Hypothalamus (tissue), 51 donors: ENCODE measurements at regions not wholly inside any gene's neighbourhood (a gene's known extent, or its start where the extent isn't known, plus 50 kb on each side); places are given as distances from the start of the nearest gene placed in this dataset.
"Not testable (repeated sequence)": the region's sequence is repeated elsewhere in the genome, so short reads cannot be mapped to it uniquely, and the experiment has no call there.

Experiments used
- DNase-seq, 51 donors: peaks; one replicate each; lab custom pipeline; 2025; lab: John Stamatoyannopoulos, UW

- DNase-seq: no peak
These were observed 100.4 kb upstream of the USP24 start for GRCh38 chr1:55315552-55315951.

DNA sequence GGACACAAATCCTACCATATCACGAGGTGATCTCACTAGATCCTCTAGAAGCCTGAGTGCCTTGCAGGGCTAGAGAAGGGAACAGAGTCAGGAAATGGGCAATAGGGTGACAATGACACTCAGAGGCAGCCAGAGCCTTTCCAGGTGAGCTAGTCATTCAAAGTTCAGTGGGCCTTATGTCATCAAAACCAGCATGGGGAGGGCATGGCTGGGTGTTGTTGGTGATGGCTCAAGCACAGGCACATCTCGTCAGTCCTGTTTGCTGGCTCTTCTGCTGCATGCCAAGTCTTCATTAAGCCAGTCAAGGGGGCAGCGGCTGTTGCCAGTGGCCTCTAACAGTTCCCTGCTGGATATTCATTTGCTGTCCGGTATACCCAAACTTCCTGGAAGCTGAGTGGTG is 99.6 kb upstream of the USP24 start:
- no peak for DNase-seq

DNA sequence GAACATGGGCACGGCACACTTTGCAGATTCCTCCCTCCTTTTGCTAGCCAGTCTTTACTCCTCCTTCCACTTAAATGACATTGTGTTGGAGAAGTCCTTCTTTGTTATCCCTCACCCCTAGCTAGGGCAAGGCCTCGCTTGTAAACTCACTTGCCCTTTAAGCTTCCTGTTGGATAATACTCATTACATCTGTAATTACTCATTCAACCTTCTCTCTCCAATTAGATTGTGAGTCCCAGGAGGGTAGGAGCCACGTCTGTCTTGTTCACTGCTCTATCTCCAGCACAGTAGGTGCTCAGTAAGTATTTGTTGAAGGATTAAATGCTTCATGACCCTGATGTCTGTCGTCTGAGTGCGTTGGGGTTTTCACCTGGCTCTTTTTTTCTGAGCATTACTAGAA is 98.7 kb upstream of the USP24 start:
- DNase-seq: no peak

DNA sequence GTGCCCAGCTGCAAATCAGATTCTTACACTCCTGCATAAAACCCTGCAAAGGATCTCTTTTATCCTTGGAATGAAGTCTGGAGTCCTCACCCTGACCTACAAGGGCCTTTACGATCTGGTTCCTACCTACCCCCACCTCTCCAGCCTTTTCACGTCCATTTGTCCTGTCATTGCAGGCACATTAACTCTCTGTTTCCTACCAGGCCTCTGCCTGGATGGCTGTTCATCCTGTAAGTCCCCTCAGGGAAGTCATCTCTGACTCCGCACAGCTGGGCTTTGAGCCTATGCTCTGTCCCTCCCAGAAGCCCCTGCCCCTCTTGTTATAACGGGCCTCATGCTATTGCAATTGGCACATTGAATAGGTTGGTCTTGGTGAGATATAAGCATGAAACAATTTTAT is 96.8 kb upstream of the USP24 start:
- no peak for DNase-seq

GRCh38 chr1:55311057-55311641 is 96.0 kb upstream of the USP24 start:
- DNase-seq: no peak

- peak in 1 of 51 donors; percentile 53 for DNase-seq
These were observed 95.4 kb upstream of the USP24 start for GRCh38 chr1:55310505-55310971.

DNA sequence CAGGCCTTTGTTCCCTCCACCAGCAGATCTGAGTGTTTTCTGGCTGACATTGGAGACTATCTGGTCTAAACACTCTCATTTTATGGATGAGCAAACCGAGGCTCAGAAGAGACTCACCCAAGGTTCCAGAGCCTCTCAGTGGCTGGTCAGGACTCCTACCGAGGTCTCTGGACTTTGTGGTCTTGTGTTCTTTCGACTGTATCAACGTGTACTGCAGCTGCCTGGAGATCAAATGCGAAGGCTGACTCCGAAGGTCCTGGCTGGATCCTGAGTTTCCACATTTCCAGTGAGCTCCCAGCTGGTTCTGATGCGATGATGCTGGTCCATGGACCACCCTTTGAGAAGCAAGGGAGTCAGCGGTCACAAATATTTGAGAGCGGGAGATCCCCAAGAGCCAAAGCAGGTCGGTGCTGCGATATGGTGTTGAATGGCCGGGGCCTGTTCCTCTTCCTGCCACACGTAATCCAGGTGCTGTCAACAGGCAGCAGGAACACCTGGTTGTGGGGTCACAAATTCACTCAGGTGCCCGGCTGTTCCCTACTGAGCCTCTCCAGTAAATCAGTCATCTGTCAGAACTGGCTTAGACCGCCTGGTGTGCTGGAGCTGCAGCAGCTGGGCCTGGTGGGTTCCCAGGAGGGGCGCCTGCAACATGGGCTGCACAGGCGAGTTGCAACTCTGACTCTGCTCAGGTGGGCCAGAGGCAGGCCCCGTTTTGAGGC is 94.8 kb upstream of the USP24 start:
- DNase-seq: no peak

GRCh38 chr1:55309053-55309452 is 93.9 kb upstream of the USP24 start:
- no peak for DNase-seq

- no peak for DNase-seq
These were observed 90.6 kb upstream of the USP24 start for GRCh38 chr1:55305735-55306134.

- DNase-seq: no peak
These were observed 89.1 kb upstream of the USP24 start for GRCh38 chr1:55304229-55304740.

GRCh38 chr1:55302972-55303371 is 87.8 kb upstream of the USP24 start:
- no peak for DNase-seq

- DNase-seq: no peak
These were observed 86.7 kb upstream of the USP24 start for GRCh38 chr1:55301912-55302311.

- no peak for DNase-seq
These were observed 85.8 kb upstream of the USP24 start for GRCh38 chr1:55300975-55301374.

DNA sequence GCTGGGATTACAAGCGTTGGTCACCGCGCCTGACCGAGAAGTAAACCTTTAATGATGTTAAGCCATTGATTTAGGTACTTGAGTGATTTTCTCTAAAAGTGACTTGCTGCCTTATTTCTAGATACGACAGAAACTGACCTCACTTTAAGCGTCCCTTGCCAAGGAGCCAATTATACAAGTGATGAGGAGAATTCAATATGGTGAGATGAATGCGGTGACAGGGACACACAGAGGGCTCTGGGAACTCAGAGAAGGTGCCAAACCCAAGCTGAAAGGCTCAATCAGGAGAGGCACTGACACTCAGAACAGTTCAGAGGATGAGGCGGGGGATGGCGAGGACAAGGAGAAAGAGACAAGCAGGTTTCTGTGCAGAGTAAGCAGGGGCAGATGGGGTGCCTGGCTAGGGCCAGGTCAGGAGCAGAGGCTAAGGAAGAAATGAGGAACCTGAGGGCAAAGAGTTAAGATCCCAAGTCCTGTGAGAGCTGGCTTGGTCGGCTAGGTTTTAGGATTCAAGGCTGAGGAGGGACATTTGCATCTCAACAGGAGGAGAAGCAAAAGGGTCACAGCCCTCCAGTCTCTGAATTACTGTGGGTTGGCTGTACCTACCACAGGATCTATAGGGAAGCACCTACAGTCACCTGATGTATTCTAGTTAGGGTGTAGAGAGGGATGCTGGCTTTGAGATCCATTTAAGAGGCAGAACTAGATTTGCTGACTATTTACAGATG is 83.2 kb upstream of the USP24 start:
- no peak for DNase-seq

- DNase-seq: not testable (repeated sequence)
These were observed 81.1 kb upstream of the USP24 start for GRCh38 chr1:55296247-55296646.

- DNase-seq: no peak
These were observed 74.5 kb upstream of the USP24 start for GRCh38 chr1:55289614-55290013.

DNA sequence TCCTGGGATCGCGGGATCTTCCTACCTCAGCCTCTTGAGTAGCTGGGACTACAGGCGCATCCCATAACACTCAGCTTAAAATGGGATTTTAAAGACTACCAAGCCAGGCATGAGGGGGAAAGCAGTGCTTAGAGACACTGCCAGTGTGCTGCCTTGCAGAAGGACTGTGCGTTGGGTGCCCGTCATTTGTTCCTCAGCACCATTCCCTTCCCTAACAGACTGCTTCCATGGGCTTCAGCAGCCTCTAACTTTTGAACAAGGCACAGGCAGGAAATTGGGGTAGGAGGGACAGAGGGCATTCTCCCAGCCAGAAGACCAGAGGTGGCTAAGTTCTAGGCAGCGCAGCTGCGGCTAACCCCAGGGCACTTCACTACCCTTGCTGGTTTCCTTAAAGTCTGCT is 73.9 kb upstream of the USP24 start:
- no peak for DNase-seq

DNA sequence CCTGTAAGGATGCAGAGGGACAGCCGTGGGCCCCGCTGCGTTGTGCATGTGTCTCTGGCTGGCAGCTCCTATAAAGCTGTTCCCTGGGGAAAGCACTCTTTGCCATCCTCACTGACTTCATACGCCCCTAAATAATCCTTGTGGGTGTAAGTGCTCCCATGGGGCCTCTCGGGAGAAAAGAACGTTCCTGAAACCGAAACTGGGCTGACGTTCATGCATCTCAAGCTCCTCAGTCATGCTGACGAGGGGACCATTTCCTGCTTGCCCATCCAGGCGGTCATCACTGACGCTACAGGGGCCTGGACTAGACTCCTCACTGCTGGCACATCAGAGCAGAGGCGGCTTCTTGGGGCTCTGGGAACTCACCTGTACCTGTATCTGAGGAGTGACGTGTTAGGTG is 73.1 kb upstream of the USP24 start:
- no peak for DNase-seq

DNA sequence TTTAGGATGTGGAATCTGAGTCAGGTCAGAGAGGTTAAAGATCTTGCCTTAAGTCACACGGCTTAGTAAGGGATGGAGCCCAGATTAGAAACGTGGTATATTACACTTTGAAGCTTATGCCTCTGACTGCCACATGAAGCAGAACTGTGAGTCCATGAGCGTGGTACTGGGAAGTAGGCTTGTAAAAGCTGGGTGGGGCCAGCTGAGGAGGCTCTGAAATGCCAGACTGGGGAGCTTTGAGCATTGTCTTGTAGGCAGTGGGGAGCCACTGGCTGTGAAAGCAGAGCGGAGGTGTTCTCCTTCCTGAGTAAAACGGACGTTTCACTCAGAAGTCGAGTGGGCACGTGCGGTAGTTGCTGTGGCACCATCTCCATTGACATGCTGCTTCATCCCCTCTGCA is 72.6 kb upstream of the USP24 start:
- no peak for DNase-seq

- no peak for DNase-seq
These were observed 71.9 kb upstream of the USP24 start for GRCh38 chr1:55286856-55287602.

GRCh38 chr1:55285834-55286233 is 70.7 kb upstream of the USP24 start:
- DNase-seq: no peak
